CD14-positive monocyte (primary cell): ENCODE measurements at regions not wholly inside any gene's neighbourhood (a gene's known extent, or its start where the extent isn't known, plus 50 kb on each side); places are given as distances from the start of the nearest gene placed in this dataset.
"Not testable (repeated sequence)": the region's sequence is repeated elsewhere in the genome, so short reads cannot be mapped to it uniquely, and the experiment has no call there.

Experiments used
- DNase-seq, 3 donors: peaks; one replicate each; pipeline ENCODE4 v3.0.0-alpha.2; 2011 to 2022
- H2AFZ ChIP-seq: 2 replicates; pipeline ENCODE4 v1.6.0; 2012; ENCODE audit warnings: mild to moderate bottlenecking, low read depth, low read length, inconsistent platforms; ENCODE audit not compliant: insufficient read depth, poor library complexity, severe bottlenecking
- H3K27ac ChIP-seq, 2 donors: 1 replicate in 1 of 2; 2 replicates in 1 of 2; pipeline ENCODE4 v1.5.1; 2012 to 2013; ENCODE audit warnings: low read length in 2 of 2, control low read depth in 1 of 2, inconsistent platforms in 1 of 2, low read depth in 1 of 2, mild to moderate bottlenecking in 1 of 2
- H3K27me3 ChIP-seq, 2 donors: one replicate each; pipeline versions ENCODE4 v1.6.0 to v1.6.1; 2011 to 2013; ENCODE audit warnings: low read length in 2 of 2; ENCODE audit not compliant: control insufficient read depth in 2 of 2, insufficient read depth in 2 of 2
- H3K36me3 ChIP-seq, 2 donors: replicated peaks in 1 of 2; 1 replicate in 1 of 2; 2 replicates in 1 of 2; pipeline versions ENCODE4 v1.5.1 to v1.6.1; 2012 to 2013; ENCODE audit warnings: low read length in 2 of 2, control low read depth in 1 of 2, inconsistent platforms in 1 of 2, mild to moderate bottlenecking in 1 of 2; ENCODE audit not compliant: insufficient read depth in 2 of 2, control insufficient read depth in 1 of 2
- H3K4me1 ChIP-seq, 2 donors: 1 replicate in 1 of 2; 2 replicates in 1 of 2; pipeline versions ENCODE4 v1.5.1 to v1.6.1; 2012 to 2013; ENCODE audit warnings: low read length in 2 of 2, control low read depth in 1 of 2, inconsistent platforms in 1 of 2, mild to moderate bottlenecking in 1 of 2, moderate library complexity in 1 of 2; ENCODE audit not compliant: insufficient read depth in 2 of 2, control insufficient read depth in 1 of 2
- H3K4me2 ChIP-seq: replicated peaks from 2 replicates; pipeline ENCODE3; 2012; ENCODE audit warnings: low read length, moderate library complexity, mild to moderate bottlenecking; ENCODE audit not compliant: poor library complexity, severe bottlenecking; ENCODE audit errors: extremely low read depth
- H3K4me3 ChIP-seq, 3 experiments: fragments of 200-600 bp in 1 of 3; sonication (generic) in 1 of 3; replicated peaks in 1 of 3; 1 replicate in 2 of 3; 2 replicates in 1 of 3; pipeline ENCODE4 v1.5.1; 2011 to 2013; ENCODE audit warnings: low read length in 3 of 3, mild to moderate bottlenecking in 3 of 3, control low read depth in 2 of 3, low read depth in 2 of 3, inconsistent platforms in 1 of 3, moderate library complexity in 1 of 3
- H3K79me2 ChIP-seq: 2 replicates; pipeline ENCODE4 v1.6.0; 2012; ENCODE audit warnings: mild to moderate bottlenecking, control low read depth, inconsistent platforms, low read length, moderate library complexity; ENCODE audit not compliant: insufficient read depth
- H3K9ac ChIP-seq: 2 replicates; pipeline ENCODE4 v1.6.0; 2017; ENCODE audit warnings: low read length, mild to moderate bottlenecking; ENCODE audit not compliant: insufficient read depth, poor library complexity, severe bottlenecking
- H3K9me3 ChIP-seq, 2 donors: replicated peaks in 1 of 2; 1 replicate in 1 of 2; 2 replicates in 1 of 2; pipeline versions ENCODE4 v1.5.1 to v1.6.1; 2012 to 2013; ENCODE audit warnings: low read length in 2 of 2, control low read depth in 1 of 2; ENCODE audit not compliant: control insufficient read depth in 1 of 2, insufficient read depth in 1 of 2
- H4K20me1 ChIP-seq: 2 replicates; pipeline ENCODE4 v1.6.0; 2012; ENCODE audit warnings: mild to moderate bottlenecking, low read length, control low read depth, moderate library complexity; ENCODE audit not compliant: insufficient read depth
- H3K27ac Mint-ChIP-seq, 7 donors: one replicate each; pipeline ENCODE4 v1.8.0; 2020; ENCODE audit warnings: mild to moderate bottlenecking in 7 of 7, mixed read lengths in 7 of 7, moderate library complexity in 6 of 7, inconsistent platforms in 2 of 7
- H3K27me3 Mint-ChIP-seq, 3 donors: one replicate each; pipeline ENCODE4 v1.8.0; 2021 to 2022; ENCODE audit warnings: low read depth in 3 of 3, mild to moderate bottlenecking in 3 of 3, mixed read lengths in 3 of 3, moderate library complexity in 3 of 3, inconsistent platforms in 1 of 3
- H3K36me3 Mint-ChIP-seq, 2 donors: one replicate each; pipeline ENCODE4 v1.8.0; 2020; ENCODE audit warnings: mixed read lengths in 2 of 2, inconsistent platforms in 1 of 2, mild to moderate bottlenecking in 1 of 2
- H3K4me1 Mint-ChIP-seq: one replicate; pipeline ENCODE4 v1.8.0; 2020; ENCODE audit warnings: mild to moderate bottlenecking, mixed read lengths
- H3K4me3 Mint-ChIP-seq, 2 donors: one replicate each; pipeline ENCODE4 v1.8.0; 2020; ENCODE audit warnings: mild to moderate bottlenecking in 2 of 2, mixed read lengths in 2 of 2, moderate library complexity in 1 of 2
- H3K9me3 Mint-ChIP-seq, 7 donors: one replicate each; pipeline ENCODE4 v1.8.0; 2020 to 2022; ENCODE audit warnings: mixed read lengths in 7 of 7, mild to moderate bottlenecking in 6 of 7, moderate library complexity in 6 of 7, inconsistent platforms in 2 of 7
- CTCF ChIP-seq: fragments of 200-600 bp; IDR thresholded peaks from one replicate; pipeline ENCODE4 v1.8.0; 2022; ENCODE audit warnings: antibody characterized with exemption, mild to moderate bottlenecking
- WGBS: methylation state at CpG from one replicate; pipeline ENCODE4 v1.1.5; 2013; ENCODE audit warnings: missing lambda C conversion rate; ENCODE audit not compliant: insufficient coverage; 5-methylcytosine and 5-hydroxymethylcytosine counted together
- intact Hi-C, 2 donors: fragments of 100-400 bp; cut with micrococcal nuclease; formaldehyde crosslinking; loops; one replicate each; pipeline versions ENCODE4 v1.15.0 to v1.15.1; 2023

GRCh38 chr5:117347280-117347679 is 772.7 kb upstream of the SEMA6A start:
- H3K9me3 Mint-ChIP-seq, result peaks cover 0 to 10% (median 8%) of the 10 kb centered on the region in 7 donors
- DNase-seq, result no peak
- Histone ChIP-seq H3K4me2 (no peak overlapping the region), H3K27me3 (no peaks in the 10 kb centered on the region), H3K27ac (no peak overlapping the region), H3K4me3 (no peak overlapping the region), H3K36me3 (no peaks in the 10 kb centered on the region), H4K20me1 (no peaks in the 10 kb centered on the region), H3K79me2 (no peaks in the 10 kb centered on the region), H3K9me3 (peaks cover 0 to 6% of the 10 kb centered on the region in 2 donors), H3K4me1 (no peaks in the 10 kb centered on the region), H2AFZ (no peak overlapping the region), H3K9ac (no peak overlapping the region)
- H3K4me3 Mint-ChIP-seq, result no peak overlapping the region
- H3K4me1 Mint-ChIP-seq, result no peaks in the 10 kb centered on the region
- H3K27me3 Mint-ChIP-seq, result no peaks in the 10 kb centered on the region
- intact Hi-C loops, result no loop called here
- H3K36me3 Mint-ChIP-seq, result no peaks in the 10 kb centered on the region
- TF ChIP-seq CTCF, result no peak
- no CpG with 5 or more reads among the region's 2 CpGs for WGBS
- H3K27ac Mint-ChIP-seq, result no peak overlapping the region

- H3K4me3 Mint-ChIP-seq, H3K9me3 ChIP-seq, intact Hi-C loops, H3K4me1 Mint-ChIP-seq, H3K9me3 Mint-ChIP-seq, H3K27ac ChIP-seq, H3K27me3 ChIP-seq, H3K36me3 Mint-ChIP-seq, H3K4me2 ChIP-seq, DNase-seq, H3K36me3 ChIP-seq, H3K27ac Mint-ChIP-seq, H3K79me2 ChIP-seq, H2AFZ ChIP-seq, H4K20me1 ChIP-seq, H3K9ac ChIP-seq, H3K27me3 Mint-ChIP-seq, H3K4me1 ChIP-seq, H3K4me3 ChIP-seq: not testable (repeated sequence)
- 90% methylated on average over 12 of the region's 13 CpGs for WGBS
These were observed 769.1 kb upstream of the SEMA6A start for GRCh38 chr5:117343726-117344125.
